ENCODE measurements at regions not wholly inside any gene's neighbourhood (a gene's known extent, or its start where the extent isn't known, plus 50 kb on each side); places are given as distances from the start of the nearest gene placed in this dataset.

DNA sequence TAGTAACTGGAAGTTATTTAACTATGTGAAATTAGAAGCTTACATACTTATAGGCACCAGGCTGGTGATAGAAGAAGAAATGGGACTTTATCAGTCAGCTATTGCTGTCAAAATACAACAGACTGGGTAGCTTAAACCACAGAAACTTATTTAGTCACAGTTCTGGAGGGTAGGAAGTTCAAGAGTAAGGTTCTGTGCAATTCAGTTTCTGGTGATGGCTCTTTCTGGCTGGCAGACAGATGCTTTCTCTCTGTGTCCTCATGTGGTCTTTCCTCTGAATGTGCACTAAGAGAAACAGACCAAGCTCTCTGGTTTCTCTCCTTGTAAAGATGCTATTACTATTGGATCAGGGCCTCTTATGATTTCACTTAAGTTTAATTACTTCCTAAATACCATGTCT is 92.1 kb upstream of the ANKRD50 start:
- TF ChIP-seq, protein P1, sequence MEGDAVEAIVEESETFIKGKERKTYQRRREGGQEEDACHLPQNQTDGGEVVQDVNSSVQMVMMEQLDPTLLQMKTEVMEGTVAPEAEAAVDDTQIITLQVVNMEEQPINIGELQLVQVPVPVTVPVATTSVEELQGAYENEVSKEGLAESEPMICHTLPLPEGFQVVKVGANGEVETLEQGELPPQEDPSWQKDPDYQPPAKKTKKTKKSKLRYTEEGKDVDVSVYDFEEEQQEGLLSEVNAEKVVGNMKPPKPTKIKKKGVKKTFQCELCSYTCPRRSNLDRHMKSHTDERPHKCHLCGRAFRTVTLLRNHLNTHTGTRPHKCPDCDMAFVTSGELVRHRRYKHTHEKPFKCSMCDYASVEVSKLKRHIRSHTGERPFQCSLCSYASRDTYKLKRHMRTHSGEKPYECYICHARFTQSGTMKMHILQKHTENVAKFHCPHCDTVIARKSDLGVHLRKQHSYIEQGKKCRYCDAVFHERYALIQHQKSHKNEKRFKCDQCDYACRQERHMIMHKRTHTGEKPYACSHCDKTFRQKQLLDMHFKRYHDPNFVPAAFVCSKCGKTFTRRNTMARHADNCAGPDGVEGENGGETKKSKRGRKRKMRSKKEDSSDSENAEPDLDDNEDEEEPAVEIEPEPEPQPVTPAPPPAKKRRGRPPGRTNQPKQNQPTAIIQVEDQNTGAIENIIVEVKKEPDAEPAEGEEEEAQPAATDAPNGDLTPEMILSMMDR (IDR thresholded peaks at IDR 0.05), result no peak
- no peak for TF ChIP-seq POLR2A (IDR thresholded peaks at IDR 0.05)

Data from lower leg skin (tissue), 3 donors.